Caco-2 (cell line): ENCODE measurements at regions not wholly inside any gene's neighbourhood (a gene's known extent, or its start where the extent isn't known, plus 50 kb on each side); places are given as distances from the start of the nearest gene placed in this dataset.

ENCODE experiments used
- BruUV-seq: library from RNA; stranded (reverse); fragments of 400-500 nt; replicated peaks from 2 replicates; lab custom pipeline; 2021; lab: Mats Ljungman, UMichigan
- CTCF ChIA-PET: fragments of 300-600 bp; sonication (Branson Sonifier 250); formaldehyde crosslinking; loops from one replicate; lab custom pipeline; 2022; ENCODE audit warnings: antibody characterized with exemption; lab: Charles Lee
- POLR2A ChIA-PET: fragments of 300-600 bp; sonication (Branson Sonifier 250); formaldehyde crosslinking; loops from one replicate; lab custom pipeline; 2022; ENCODE audit warnings: antibody characterized with exemption; lab: Charles Lee
- DNase-seq, 2 experiments: peaks; one replicate each; pipeline versions ENCODE4 v3.0.0 to v3.0.0-alpha.2; 2020 to 2022
- H3K27me3 ChIP-seq: replicated peaks from 2 replicates; pipeline ENCODE4 v1.6.0; 2011; ENCODE audit warnings: low read length; ENCODE audit not compliant: control insufficient read depth, insufficient read depth
- H3K36me3 ChIP-seq: 2 replicates; pipeline ENCODE4 v1.5.1; 2011; ENCODE audit warnings: low read length; ENCODE audit not compliant: control insufficient read depth, insufficient read depth
- H3K4me1 ChIP-seq: fragments of 250-450 bp; sonication (Bioruptor Pico); 2 replicates; pipeline ENCODE4 v1.5.1; 2020; ENCODE audit warnings: mild to moderate bottlenecking
- H3K4me3 ChIP-seq: 2 replicates; pipeline ENCODE4 v1.5.1; 2011; ENCODE audit warnings: low read depth, mild to moderate bottlenecking, control low read depth, low read length
- H3K9me3 ChIP-seq: fragments of 250-450 bp; sonication (Bioruptor Pico); 2 replicates; pipeline ENCODE4 v1.5.1; 2020; ENCODE audit warnings: mild to moderate bottlenecking, moderate library complexity
- H3K27ac Mint-ChIP-seq: one replicate; pipeline ENCODE4 v1.8.0; 2022; ENCODE audit warnings: mixed read lengths; ENCODE audit not compliant: unreplicated experiment
- H3K27me3 Mint-ChIP-seq: one replicate; pipeline ENCODE4 v1.8.0; 2022; ENCODE audit warnings: mixed read lengths; ENCODE audit not compliant: insufficient read depth, unreplicated experiment
- H3K36me3 Mint-ChIP-seq: one replicate; pipeline ENCODE4 v1.8.0; 2022; ENCODE audit warnings: mild to moderate bottlenecking, mixed read lengths; ENCODE audit not compliant: insufficient read depth, unreplicated experiment
- H3K4me1 Mint-ChIP-seq: one replicate; pipeline ENCODE4 v1.8.0; 2022; ENCODE audit warnings: low read depth, mixed read lengths; ENCODE audit not compliant: unreplicated experiment
- H3K4me3 Mint-ChIP-seq: one replicate; pipeline ENCODE4 v1.8.0; 2022; ENCODE audit warnings: mild to moderate bottlenecking, moderate library complexity, mixed read lengths; ENCODE audit not compliant: unreplicated experiment
- H3K9me3 Mint-ChIP-seq: one replicate; pipeline ENCODE4 v1.8.0; 2022; ENCODE audit warnings: mixed read lengths; ENCODE audit not compliant: unreplicated experiment
- intact Hi-C: fragments of 100-400 bp; cut with micrococcal nuclease; formaldehyde crosslinking; loops from one replicate; pipeline ENCODE4 v1.10.0; 2022; ENCODE audit not compliant: unreplicated experiment
- TF ChIP-seq, protein P1 (sequence below), 2 experiments: fragments of 200-600 bp in 1 of 2; IDR thresholded peaks; 1 replicate in 1 of 2; 2 replicates in 1 of 2; pipeline versions ENCODE4 v1.5.1 to v1.8.0; 2011 to 2022; ENCODE audit warnings: antibody characterized with exemption in 1 of 2, control low read depth in 1 of 2, inconsistent platforms in 1 of 2, low read depth in 1 of 2, low read length in 1 of 2, mild to moderate bottlenecking in 1 of 2, moderate library complexity in 1 of 2; ENCODE audit not compliant: insufficient read depth in 1 of 2, severe bottlenecking in 1 of 2, unreplicated experiment in 1 of 2

- Mint-ChIP-seq H3K9me3 (no peaks in the 10 kb centered on the region), H3K4me1 (no peaks in the 10 kb centered on the region), H3K4me3 (no peak overlapping the region), H3K27ac (no peak overlapping the region), H3K27me3 (peaks cover 12% of the 10 kb centered on the region), H3K36me3 (no peaks in the 10 kb centered on the region)
- no peak for DNase-seq
- intact Hi-C loops, result no loop called here
- TF ChIP-seq, protein P1, sequence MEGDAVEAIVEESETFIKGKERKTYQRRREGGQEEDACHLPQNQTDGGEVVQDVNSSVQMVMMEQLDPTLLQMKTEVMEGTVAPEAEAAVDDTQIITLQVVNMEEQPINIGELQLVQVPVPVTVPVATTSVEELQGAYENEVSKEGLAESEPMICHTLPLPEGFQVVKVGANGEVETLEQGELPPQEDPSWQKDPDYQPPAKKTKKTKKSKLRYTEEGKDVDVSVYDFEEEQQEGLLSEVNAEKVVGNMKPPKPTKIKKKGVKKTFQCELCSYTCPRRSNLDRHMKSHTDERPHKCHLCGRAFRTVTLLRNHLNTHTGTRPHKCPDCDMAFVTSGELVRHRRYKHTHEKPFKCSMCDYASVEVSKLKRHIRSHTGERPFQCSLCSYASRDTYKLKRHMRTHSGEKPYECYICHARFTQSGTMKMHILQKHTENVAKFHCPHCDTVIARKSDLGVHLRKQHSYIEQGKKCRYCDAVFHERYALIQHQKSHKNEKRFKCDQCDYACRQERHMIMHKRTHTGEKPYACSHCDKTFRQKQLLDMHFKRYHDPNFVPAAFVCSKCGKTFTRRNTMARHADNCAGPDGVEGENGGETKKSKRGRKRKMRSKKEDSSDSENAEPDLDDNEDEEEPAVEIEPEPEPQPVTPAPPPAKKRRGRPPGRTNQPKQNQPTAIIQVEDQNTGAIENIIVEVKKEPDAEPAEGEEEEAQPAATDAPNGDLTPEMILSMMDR (IDR thresholded peaks at IDR 0.05; ENCODE audit: insufficient read depth in 1 of 2, low read depth in 1 of 2, low read length in 1 of 2, severe bottlenecking in 1 of 2, unreplicated experiment in 1 of 2), result no peak
- CTCF ChIA-PET, result no interaction called here
- H3K9me3 ChIP-seq, result no peaks in the 10 kb centered on the region
- no peaks in the 10 kb centered on the region for H3K36me3 ChIP-seq
- BruUV-seq, result no TSS peak
- POLR2A ChIA-PET, result no interaction called here
- H3K4me3 ChIP-seq, result no peak overlapping the region
- no peaks in the 10 kb centered on the region for H3K4me1 ChIP-seq
- H3K27me3 ChIP-seq, result no peaks in the 10 kb centered on the region
Observed at GRCh38 chr5:12357626-12358025, 453.4 kb upstream of the CTNND2 start.

- Histone ChIP-seq H3K4me1 (no peaks in the 10 kb centered on the region), H3K36me3 (no peaks in the 10 kb centered on the region), H3K9me3 (no peaks in the 10 kb centered on the region), H3K4me3 (no peak overlapping the region), H3K27me3 (no peaks in the 10 kb centered on the region)
- H3K4me3 Mint-ChIP-seq, result no peak overlapping the region
- intact Hi-C loops, result no loop called here
- H3K27ac Mint-ChIP-seq, result no peak overlapping the region
- no peak for DNase-seq
- no peaks in the 10 kb centered on the region for H3K9me3 Mint-ChIP-seq
- BruUV-seq, result no TSS peak
- ChIA-PET POLR2A (no interaction called here), CTCF (no interaction called here)
- H3K27me3 Mint-ChIP-seq, result peaks cover 12% of the 10 kb centered on the region
- TF ChIP-seq, protein P1 (IDR thresholded peaks at IDR 0.05; ENCODE audit: insufficient read depth in 1 of 2, low read depth in 1 of 2, low read length in 1 of 2, severe bottlenecking in 1 of 2, unreplicated experiment in 1 of 2), result no peak
- no peaks in the 10 kb centered on the region for H3K36me3 Mint-ChIP-seq
- no peaks in the 10 kb centered on the region for H3K4me1 Mint-ChIP-seq
Observed at GRCh38 chr5:12354686-12355085, 450.4 kb upstream of the CTNND2 start.

- TF ChIP-seq, protein P1 (IDR thresholded peaks at IDR 0.05; ENCODE audit: insufficient read depth in 1 of 2, low read depth in 1 of 2, low read length in 1 of 2, severe bottlenecking in 1 of 2, unreplicated experiment in 1 of 2), result no peak
- H3K36me3 Mint-ChIP-seq, result no peaks in the 10 kb centered on the region
- POLR2A ChIA-PET, result no interaction called here
- no peaks in the 10 kb centered on the region for H3K27me3 Mint-ChIP-seq
- no peaks in the 10 kb centered on the region for H3K4me1 Mint-ChIP-seq
- no peaks in the 10 kb centered on the region for H3K9me3 ChIP-seq
- H3K36me3 ChIP-seq, result no peaks in the 10 kb centered on the region
- DNase-seq, result no peak
- H3K4me3 ChIP-seq, result no peak overlapping the region
- no peaks in the 10 kb centered on the region for H3K27me3 ChIP-seq
- no TSS peak for BruUV-seq
- H3K4me1 ChIP-seq, result no peaks in the 10 kb centered on the region
- no peak overlapping the region for H3K27ac Mint-ChIP-seq
- H3K9me3 Mint-ChIP-seq, result no peaks in the 10 kb centered on the region
- CTCF ChIA-PET, result no interaction called here
- H3K4me3 Mint-ChIP-seq, result no peak overlapping the region
- intact Hi-C loops, result no loop called here
Observed at GRCh38 chr5:12343558-12343957, 439.3 kb upstream of the CTNND2 start.
